CD14-positive monocyte (primary cell): ENCODE measurements at regions not wholly inside any gene's neighbourhood (a gene's known extent, or its start where the extent isn't known, plus 50 kb on each side); places are given as distances from the start of the nearest gene placed in this dataset.

Source experiments
- DNase-seq, 3 donors: peaks; one replicate each; pipeline ENCODE4 v3.0.0-alpha.2; 2011 to 2022
- H2AFZ ChIP-seq: 2 replicates; pipeline ENCODE4 v1.6.0; 2012; ENCODE audit warnings: mild to moderate bottlenecking, low read depth, low read length, inconsistent platforms; ENCODE audit not compliant: insufficient read depth, poor library complexity, severe bottlenecking
- H3K27ac ChIP-seq, 2 donors: 1 replicate in 1 of 2; 2 replicates in 1 of 2; pipeline ENCODE4 v1.5.1; 2012 to 2013; ENCODE audit warnings: low read length in 2 of 2, control low read depth in 1 of 2, inconsistent platforms in 1 of 2, low read depth in 1 of 2, mild to moderate bottlenecking in 1 of 2
- H3K27me3 ChIP-seq, 2 donors: one replicate each; pipeline versions ENCODE4 v1.6.0 to v1.6.1; 2011 to 2013; ENCODE audit warnings: low read length in 2 of 2; ENCODE audit not compliant: control insufficient read depth in 2 of 2, insufficient read depth in 2 of 2
- H3K36me3 ChIP-seq, 2 donors: replicated peaks in 1 of 2; 1 replicate in 1 of 2; 2 replicates in 1 of 2; pipeline versions ENCODE4 v1.5.1 to v1.6.1; 2012 to 2013; ENCODE audit warnings: low read length in 2 of 2, control low read depth in 1 of 2, inconsistent platforms in 1 of 2, mild to moderate bottlenecking in 1 of 2; ENCODE audit not compliant: insufficient read depth in 2 of 2, control insufficient read depth in 1 of 2
- H3K4me1 ChIP-seq, 2 donors: 1 replicate in 1 of 2; 2 replicates in 1 of 2; pipeline versions ENCODE4 v1.5.1 to v1.6.1; 2012 to 2013; ENCODE audit warnings: low read length in 2 of 2, control low read depth in 1 of 2, inconsistent platforms in 1 of 2, mild to moderate bottlenecking in 1 of 2, moderate library complexity in 1 of 2; ENCODE audit not compliant: insufficient read depth in 2 of 2, control insufficient read depth in 1 of 2
- H3K4me2 ChIP-seq: replicated peaks from 2 replicates; pipeline ENCODE3; 2012; ENCODE audit warnings: low read length, moderate library complexity, mild to moderate bottlenecking; ENCODE audit not compliant: poor library complexity, severe bottlenecking; ENCODE audit errors: extremely low read depth
- H3K4me3 ChIP-seq, 3 experiments: fragments of 200-600 bp in 1 of 3; sonication (generic) in 1 of 3; replicated peaks in 1 of 3; 1 replicate in 2 of 3; 2 replicates in 1 of 3; pipeline ENCODE4 v1.5.1; 2011 to 2013; ENCODE audit warnings: low read length in 3 of 3, mild to moderate bottlenecking in 3 of 3, control low read depth in 2 of 3, low read depth in 2 of 3, inconsistent platforms in 1 of 3, moderate library complexity in 1 of 3
- H3K79me2 ChIP-seq: 2 replicates; pipeline ENCODE4 v1.6.0; 2012; ENCODE audit warnings: mild to moderate bottlenecking, control low read depth, inconsistent platforms, low read length, moderate library complexity; ENCODE audit not compliant: insufficient read depth
- H3K9ac ChIP-seq: 2 replicates; pipeline ENCODE4 v1.6.0; 2017; ENCODE audit warnings: low read length, mild to moderate bottlenecking; ENCODE audit not compliant: insufficient read depth, poor library complexity, severe bottlenecking
- H3K9me3 ChIP-seq, 2 donors: replicated peaks in 1 of 2; 1 replicate in 1 of 2; 2 replicates in 1 of 2; pipeline versions ENCODE4 v1.5.1 to v1.6.1; 2012 to 2013; ENCODE audit warnings: low read length in 2 of 2, control low read depth in 1 of 2; ENCODE audit not compliant: control insufficient read depth in 1 of 2, insufficient read depth in 1 of 2
- H4K20me1 ChIP-seq: 2 replicates; pipeline ENCODE4 v1.6.0; 2012; ENCODE audit warnings: mild to moderate bottlenecking, low read length, control low read depth, moderate library complexity; ENCODE audit not compliant: insufficient read depth
- H3K27ac Mint-ChIP-seq, 7 donors: one replicate each; pipeline ENCODE4 v1.8.0; 2020; ENCODE audit warnings: mild to moderate bottlenecking in 7 of 7, mixed read lengths in 7 of 7, moderate library complexity in 6 of 7, inconsistent platforms in 2 of 7
- H3K27me3 Mint-ChIP-seq, 3 donors: one replicate each; pipeline ENCODE4 v1.8.0; 2021 to 2022; ENCODE audit warnings: low read depth in 3 of 3, mild to moderate bottlenecking in 3 of 3, mixed read lengths in 3 of 3, moderate library complexity in 3 of 3, inconsistent platforms in 1 of 3
- H3K36me3 Mint-ChIP-seq, 2 donors: one replicate each; pipeline ENCODE4 v1.8.0; 2020; ENCODE audit warnings: mixed read lengths in 2 of 2, inconsistent platforms in 1 of 2, mild to moderate bottlenecking in 1 of 2
- H3K4me1 Mint-ChIP-seq: one replicate; pipeline ENCODE4 v1.8.0; 2020; ENCODE audit warnings: mild to moderate bottlenecking, mixed read lengths
- H3K4me3 Mint-ChIP-seq, 2 donors: one replicate each; pipeline ENCODE4 v1.8.0; 2020; ENCODE audit warnings: mild to moderate bottlenecking in 2 of 2, mixed read lengths in 2 of 2, moderate library complexity in 1 of 2
- H3K9me3 Mint-ChIP-seq, 7 donors: one replicate each; pipeline ENCODE4 v1.8.0; 2020 to 2022; ENCODE audit warnings: mixed read lengths in 7 of 7, mild to moderate bottlenecking in 6 of 7, moderate library complexity in 6 of 7, inconsistent platforms in 2 of 7
- CTCF ChIP-seq: fragments of 200-600 bp; IDR thresholded peaks from one replicate; pipeline ENCODE4 v1.8.0; 2022; ENCODE audit warnings: antibody characterized with exemption, mild to moderate bottlenecking
- WGBS: methylation state at CpG from one replicate; pipeline ENCODE4 v1.1.5; 2013; ENCODE audit warnings: missing lambda C conversion rate; ENCODE audit not compliant: insufficient coverage; 5-methylcytosine and 5-hydroxymethylcytosine counted together
- intact Hi-C, 2 donors: fragments of 100-400 bp; cut with micrococcal nuclease; formaldehyde crosslinking; loops; one replicate each; pipeline versions ENCODE4 v1.15.0 to v1.15.1; 2023

- intact Hi-C loops: no loop called here
- WGBS: no CpG with 5 or more reads among the region's 4 CpGs
- Histone ChIP-seq H3K27ac (no peak overlapping the region), H2AFZ (no peak overlapping the region), H3K4me1 (no peaks in the 10 kb centered on the region), H3K36me3 (no peaks in the 10 kb centered on the region), H3K79me2 (no peaks in the 10 kb centered on the region), H3K9me3 (no peaks in the 10 kb centered on the region), H3K4me3 (no peak overlapping the region), H3K27me3 (no peaks in the 10 kb centered on the region), H3K9ac (no peak overlapping the region), H3K4me2 (no peak overlapping the region), H4K20me1 (no peaks in the 10 kb centered on the region)
- H3K27me3 Mint-ChIP-seq: peaks cover 0 to 1% (median 0%) of the 10 kb centered on the region in 3 donors
- TF ChIP-seq CTCF: no peak
- no peak for DNase-seq
- H3K4me3 Mint-ChIP-seq: no peak overlapping the region
- H3K9me3 Mint-ChIP-seq: peaks cover 0 to 17% (median 6%) of the 10 kb centered on the region in 7 donors
- no peak overlapping the region for H3K27ac Mint-ChIP-seq
- H3K36me3 Mint-ChIP-seq: no peaks in the 10 kb centered on the region
- peaks cover 3% of the 10 kb centered on the region for H3K4me1 Mint-ChIP-seq
These were observed 583.5 kb upstream of the ATP2B1 start for GRCh38 chr12:90292183-90292582.

DNA sequence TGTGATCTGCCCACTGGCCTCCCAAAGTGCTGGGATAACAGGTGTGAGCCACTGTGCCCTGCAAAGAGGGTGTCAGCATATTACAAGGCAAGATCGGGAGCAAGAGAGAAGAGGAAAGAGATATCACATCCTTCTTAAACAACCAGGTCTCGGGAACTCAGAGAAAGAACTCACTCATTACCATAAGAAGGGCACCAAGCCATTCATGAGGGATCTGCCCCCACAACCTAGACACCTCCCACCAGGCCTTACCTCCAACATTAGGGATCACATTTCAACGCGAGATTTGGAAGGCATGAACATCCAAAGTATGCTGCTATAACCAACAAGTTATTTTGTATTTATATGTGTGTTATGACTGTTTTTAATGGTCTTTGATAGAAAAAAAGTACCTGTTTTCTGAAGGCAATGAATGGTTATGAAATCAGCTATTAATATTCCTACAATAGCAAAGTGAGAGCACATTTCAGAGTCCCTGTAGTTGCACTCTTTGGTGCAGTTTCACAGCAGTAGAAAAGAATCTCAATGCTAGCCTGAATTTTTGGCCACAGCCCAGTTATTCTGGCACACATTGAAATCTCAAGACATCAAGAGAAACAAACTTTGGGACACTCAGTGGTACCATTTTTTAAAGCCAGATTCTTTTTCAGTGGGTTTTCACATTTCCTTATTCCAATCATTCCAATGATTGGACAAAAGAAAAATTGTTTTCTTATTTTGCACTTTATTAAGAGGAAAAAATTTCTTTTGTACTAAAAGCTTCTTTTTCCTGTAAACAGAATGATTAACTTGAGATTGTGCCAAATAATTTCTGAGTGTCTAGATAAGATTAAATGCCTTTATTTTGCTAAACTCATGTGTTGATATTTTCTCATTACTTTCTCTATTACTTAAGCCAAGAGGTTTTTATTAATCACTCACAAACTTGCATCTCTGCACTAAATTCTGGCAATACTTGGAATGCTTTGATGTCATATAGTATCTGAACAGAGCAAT, 582.6 kb upstream of the ATP2B1 start:
- H3K36me3 ChIP-seq: no peaks in the 10 kb centered on the region
- no peaks in the 10 kb centered on the region for H3K36me3 Mint-ChIP-seq
- no peaks in the 10 kb centered on the region for H3K9me3 ChIP-seq
- no peaks in the 10 kb centered on the region for H3K4me1 ChIP-seq
- H3K27ac Mint-ChIP-seq: no peak overlapping the region
- H3K4me3 ChIP-seq: no peak overlapping the region
- no peak overlapping the region for H3K9ac ChIP-seq
- no peak overlapping the region for H3K4me3 Mint-ChIP-seq
- H3K4me1 Mint-ChIP-seq: peaks cover 3% of the 10 kb centered on the region
- intact Hi-C loops: no loop called here
- H3K27me3 ChIP-seq: no peaks in the 10 kb centered on the region
- no peak for DNase-seq
- H3K9me3 Mint-ChIP-seq: peaks cover 0 to 17% (median 8%) of the 10 kb centered on the region in 7 donors
- peaks cover 0 to 1% (median 0%) of the 10 kb centered on the region in 3 donors for H3K27me3 Mint-ChIP-seq
- H3K79me2 ChIP-seq: no peaks in the 10 kb centered on the region
- WGBS: 100% methylated on average over 1 of the region's 4 CpGs
- H2AFZ ChIP-seq: no peak overlapping the region
- no peak overlapping the region for H3K4me2 ChIP-seq
- no peak overlapping the region for H3K27ac ChIP-seq
- no peak for TF ChIP-seq CTCF
- no peaks in the 10 kb centered on the region for H4K20me1 ChIP-seq
